ENCODE measurements at regions not wholly inside any gene's neighbourhood (a gene's known extent, or its start where the extent isn't known, plus 50 kb on each side); places are given as distances from the start of the nearest gene placed in this dataset.

GRCh38 chr6:119586250-119586882 lies 236.8 kb upstream of the MAN1A1 start:
- no peaks in the 10 kb centered on the region for H3K4me1 Mint-ChIP-seq (ENCODE audit: low read depth)
- H3K36me3 Mint-ChIP-seq (ENCODE audit: low read depth), result no peaks in the 10 kb centered on the region
- no peaks in the 10 kb centered on the region for H3K9me3 Mint-ChIP-seq
- no peaks in the 10 kb centered on the region for H3K27me3 Mint-ChIP-seq
- no peak overlapping the region for H3K27ac Mint-ChIP-seq
- no peak overlapping the region for H3K4me3 Mint-ChIP-seq
- no peak for DNase-seq

- Mint-ChIP-seq H3K36me3 (ENCODE audit: low read depth) (no peaks in the 10 kb centered on the region), H3K27ac (no peak overlapping the region), H3K4me3 (no peak overlapping the region), H3K27me3 (no peaks in the 10 kb centered on the region), H3K4me1 (ENCODE audit: low read depth) (no peaks in the 10 kb centered on the region), H3K9me3 (no peaks in the 10 kb centered on the region)
- no peak for DNase-seq
These were observed 234.5 kb upstream of the MAN1A1 start for GRCh38 chr6:119584088-119584487.

- Mint-ChIP-seq H3K36me3 (ENCODE audit: low read depth) (no peaks in the 10 kb centered on the region), H3K4me3 (no peak overlapping the region), H3K27me3 (no peaks in the 10 kb centered on the region), H3K4me1 (ENCODE audit: low read depth) (no peaks in the 10 kb centered on the region), H3K27ac (no peak overlapping the region), H3K9me3 (peaks cover 6% of the 10 kb centered on the region)
- DNase-seq, result no peak
These were observed 231.7 kb upstream of the MAN1A1 start for GRCh38 chr6:119581220-119581619.

- no peak for DNase-seq
- peaks cover 4% of the 10 kb centered on the region for H3K27me3 Mint-ChIP-seq
These were observed 226.2 kb upstream of the MAN1A1 start for GRCh38 chr6:119575721-119576120.

GRCh38 chr6:119568580-119568979 lies 219.0 kb upstream of the MAN1A1 start:
- DNase-seq, result no peak
- H3K4me3 Mint-ChIP-seq, result no peak overlapping the region
- H3K36me3 Mint-ChIP-seq (ENCODE audit: low read depth), result no peaks in the 10 kb centered on the region
- no peaks in the 10 kb centered on the region for H3K4me1 Mint-ChIP-seq (ENCODE audit: low read depth)
- H3K27me3 Mint-ChIP-seq, result peaks cover 11% of the 10 kb centered on the region
- H3K27ac Mint-ChIP-seq, result no peak overlapping the region
- no peaks in the 10 kb centered on the region for H3K9me3 Mint-ChIP-seq

More at GRCh38 chr6:119575721-119576120, 226.2 kb upstream of the MAN1A1 start:
- Mint-ChIP-seq H3K4me3 (no peak overlapping the region), H3K9me3 (peaks cover 17% of the 10 kb centered on the region), H3K36me3 (ENCODE audit: low read depth) (no peaks in the 10 kb centered on the region), H3K27ac (no peak overlapping the region), H3K4me1 (ENCODE audit: low read depth) (no peaks in the 10 kb centered on the region)

GRCh38 chr6:119566546-119567260 lies 217.1 kb upstream of the MAN1A1 start:
- Mint-ChIP-seq H3K27me3 (peaks cover 8% of the 10 kb centered on the region), H3K4me3 (no peak overlapping the region), H3K27ac (no peak overlapping the region), H3K9me3 (no peaks in the 10 kb centered on the region), H3K36me3 (ENCODE audit: low read depth) (no peaks in the 10 kb centered on the region), H3K4me1 (ENCODE audit: low read depth) (no peaks in the 10 kb centered on the region)
- DNase-seq, result no peak

GRCh38 chr6:119565893-119566292 lies 216.3 kb upstream of the MAN1A1 start:
- H3K4me1 Mint-ChIP-seq (ENCODE audit: low read depth), result no peaks in the 10 kb centered on the region
- DNase-seq, result no peak
- no peak overlapping the region for H3K4me3 Mint-ChIP-seq
- no peaks in the 10 kb centered on the region for H3K36me3 Mint-ChIP-seq (ENCODE audit: low read depth)
- no peaks in the 10 kb centered on the region for H3K9me3 Mint-ChIP-seq
- no peak overlapping the region for H3K27ac Mint-ChIP-seq
- H3K27me3 Mint-ChIP-seq, result peaks cover 8% of the 10 kb centered on the region

GRCh38 chr6:119562168-119562567 lies 212.6 kb upstream of the MAN1A1 start:
- H3K4me3 Mint-ChIP-seq, result no peak overlapping the region
- no peaks in the 10 kb centered on the region for H3K27me3 Mint-ChIP-seq
- H3K36me3 Mint-ChIP-seq (ENCODE audit: low read depth), result no peaks in the 10 kb centered on the region
- no peak for DNase-seq
- no peaks in the 10 kb centered on the region for H3K9me3 Mint-ChIP-seq
- no peak overlapping the region for H3K27ac Mint-ChIP-seq
- H3K4me1 Mint-ChIP-seq (ENCODE audit: low read depth), result no peaks in the 10 kb centered on the region

GRCh38 chr6:119559586-119559985 lies 210.0 kb upstream of the MAN1A1 start:
- no peaks in the 10 kb centered on the region for H3K27me3 Mint-ChIP-seq
- H3K27ac Mint-ChIP-seq, result no peak overlapping the region
- H3K4me3 Mint-ChIP-seq, result no peak overlapping the region

GRCh38 chr6:119557239-119557638 lies 207.7 kb upstream of the MAN1A1 start:
- H3K27me3 Mint-ChIP-seq, result no peaks in the 10 kb centered on the region
- no peaks in the 10 kb centered on the region for H3K36me3 Mint-ChIP-seq (ENCODE audit: low read depth)
- DNase-seq, result no peak
- no peak overlapping the region for H3K4me3 Mint-ChIP-seq
- H3K4me1 Mint-ChIP-seq (ENCODE audit: low read depth), result no peaks in the 10 kb centered on the region
- peaks cover 4% of the 10 kb centered on the region for H3K9me3 Mint-ChIP-seq
- no peak overlapping the region for H3K27ac Mint-ChIP-seq

More at GRCh38 chr6:119559586-119559985, 210.0 kb upstream of the MAN1A1 start:
- DNase-seq, result no peak
- H3K9me3 Mint-ChIP-seq, result no peaks in the 10 kb centered on the region
- no peaks in the 10 kb centered on the region for H3K36me3 Mint-ChIP-seq (ENCODE audit: low read depth)
- no peaks in the 10 kb centered on the region for H3K4me1 Mint-ChIP-seq (ENCODE audit: low read depth)

GRCh38 chr6:119552021-119552420 lies 202.5 kb upstream of the MAN1A1 start:
- Mint-ChIP-seq H3K4me1 (ENCODE audit: low read depth) (no peaks in the 10 kb centered on the region), H3K27me3 (no peaks in the 10 kb centered on the region), H3K27ac (no peak overlapping the region), H3K9me3 (peaks cover 4% of the 10 kb centered on the region), H3K36me3 (ENCODE audit: low read depth) (no peaks in the 10 kb centered on the region), H3K4me3 (no peak overlapping the region)
- no peak for DNase-seq

GRCh38 chr6:119547024-119547423 lies 197.5 kb upstream of the MAN1A1 start:
- no peak for DNase-seq
- no peak overlapping the region for H3K27ac Mint-ChIP-seq
- H3K9me3 Mint-ChIP-seq, result no peaks in the 10 kb centered on the region
- no peak overlapping the region for H3K4me3 Mint-ChIP-seq
- H3K27me3 Mint-ChIP-seq, result no peaks in the 10 kb centered on the region
- no peaks in the 10 kb centered on the region for H3K36me3 Mint-ChIP-seq (ENCODE audit: low read depth)
- no peaks in the 10 kb centered on the region for H3K4me1 Mint-ChIP-seq (ENCODE audit: low read depth)

- H3K9me3 Mint-ChIP-seq, result no peaks in the 10 kb centered on the region
- H3K27me3 Mint-ChIP-seq, result no peaks in the 10 kb centered on the region
- H3K4me3 Mint-ChIP-seq, result no peak overlapping the region
- no peak overlapping the region for H3K27ac Mint-ChIP-seq
- no peaks in the 10 kb centered on the region for H3K4me1 Mint-ChIP-seq (ENCODE audit: low read depth)
- DNase-seq, result no peak
- H3K36me3 Mint-ChIP-seq (ENCODE audit: low read depth), result no peaks in the 10 kb centered on the region
These were observed 195.7 kb upstream of the MAN1A1 start for GRCh38 chr6:119545245-119545644.

GRCh38 chr6:119544325-119545175 lies 195.0 kb upstream of the MAN1A1 start:
- H3K9me3 Mint-ChIP-seq, result no peaks in the 10 kb centered on the region
- no peaks in the 10 kb centered on the region for H3K36me3 Mint-ChIP-seq (ENCODE audit: low read depth)
- H3K4me3 Mint-ChIP-seq, result no peak overlapping the region
- DNase-seq, result no peak
- no peaks in the 10 kb centered on the region for H3K27me3 Mint-ChIP-seq
- no peaks in the 10 kb centered on the region for H3K4me1 Mint-ChIP-seq (ENCODE audit: low read depth)
- no peak overlapping the region for H3K27ac Mint-ChIP-seq

GRCh38 chr6:119543332-119543731 lies 193.8 kb upstream of the MAN1A1 start:
- no peak for DNase-seq
- no peak overlapping the region for H3K4me3 Mint-ChIP-seq
- no peaks in the 10 kb centered on the region for H3K9me3 Mint-ChIP-seq
- H3K4me1 Mint-ChIP-seq (ENCODE audit: low read depth), result no peaks in the 10 kb centered on the region
- H3K27me3 Mint-ChIP-seq, result no peaks in the 10 kb centered on the region
- no peak overlapping the region for H3K27ac Mint-ChIP-seq
- H3K36me3 Mint-ChIP-seq (ENCODE audit: low read depth), result no peaks in the 10 kb centered on the region
